Mesenchymal stem cell (in vitro differentiated cells and primary cell): ENCODE measurements at regions not wholly inside any gene's neighbourhood (a gene's known extent, or its start where the extent isn't known, plus 50 kb on each side); places are given as distances from the start of the nearest gene placed in this dataset.

Source experiments
- DNase-seq: peaks from one replicate; pipeline ENCODE4 v3.0.0-alpha.2; 2013
- H2AFZ ChIP-seq: one replicate; pipeline ENCODE4 v1.6.1; 2013; ENCODE audit warnings: low read depth, mild to moderate bottlenecking, control low read depth, inconsistent platforms, low read length, moderate library complexity
- H2AK5ac ChIP-seq: 2 replicates; pipeline ENCODE4 v1.6.1; 2013; ENCODE audit warnings: low read length, moderate library complexity, mild to moderate bottlenecking, inconsistent platforms; ENCODE audit not compliant: severe bottlenecking
- H2BK120ac ChIP-seq: one replicate; pipeline ENCODE4 v1.6.1; 2013; ENCODE audit warnings: low read depth, mild to moderate bottlenecking, inconsistent platforms, low read length, moderate library complexity
- H2BK12ac ChIP-seq, 2 experiments: one replicate each; pipeline ENCODE4 v1.6.1; 2013; ENCODE audit warnings: inconsistent platforms in 2 of 2, low read length in 2 of 2, mild to moderate bottlenecking in 2 of 2, moderate library complexity in 2 of 2, control low read depth in 1 of 2
- H2BK15ac ChIP-seq: one replicate; pipeline ENCODE4 v1.6.1; 2013; ENCODE audit warnings: mild to moderate bottlenecking, low read depth, inconsistent platforms; ENCODE audit not compliant: poor library complexity, severe bottlenecking
- H2BK5ac ChIP-seq: 2 replicates; pipeline ENCODE4 v1.6.1; 2013; ENCODE audit warnings: low read depth, mild to moderate bottlenecking, low read length, control low read depth, inconsistent platforms; ENCODE audit not compliant: poor library complexity, severe bottlenecking
- H3K14ac ChIP-seq, 2 experiments: one replicate each; pipeline ENCODE4 v1.6.1; 2013; ENCODE audit warnings: inconsistent platforms in 2 of 2, low read length in 2 of 2, control low read depth in 1 of 2, mild to moderate bottlenecking in 1 of 2, moderate library complexity in 1 of 2
- H3K18ac ChIP-seq, 2 experiments: one replicate each; pipeline ENCODE4 v1.6.1; 2013; ENCODE audit warnings: inconsistent platforms in 2 of 2, low read length in 2 of 2, control low read depth in 1 of 2, low read depth in 1 of 2, mild to moderate bottlenecking in 1 of 2
- H3K23ac ChIP-seq, 2 experiments: one replicate each; pipeline ENCODE4 v1.6.1; 2013; ENCODE audit warnings: inconsistent platforms in 2 of 2, low read length in 2 of 2, mild to moderate bottlenecking in 2 of 2, moderate library complexity in 2 of 2, control low read depth in 1 of 2
- H3K27ac ChIP-seq: 2 replicates; pipeline ENCODE4 v1.5.1; 2013; ENCODE audit warnings: mild to moderate bottlenecking, moderate library complexity, low read length, control low read depth, inconsistent platforms; ENCODE audit not compliant: poor library complexity, severe bottlenecking
- H3K27me3 ChIP-seq, 2 experiments: 2 replicates each; pipeline versions ENCODE4 v1.6.1 to v1.7.0; 2013; ENCODE audit warnings: low read length in 2 of 2, mild to moderate bottlenecking in 2 of 2, moderate library complexity in 2 of 2, control low read depth in 1 of 2, inconsistent platforms in 1 of 2; ENCODE audit not compliant: control insufficient read depth in 1 of 2, insufficient read depth in 1 of 2
- H3K36me3 ChIP-seq, 2 experiments: 2 replicates each; pipeline versions ENCODE4 v1.6.1 to v1.7.0; 2013; ENCODE audit warnings: low read length in 2 of 2, control low read depth in 1 of 2, inconsistent platforms in 1 of 2, low read depth in 1 of 2, mild to moderate bottlenecking in 1 of 2; ENCODE audit not compliant: insufficient read depth in 2 of 2, control insufficient read depth in 1 of 2
- H3K4ac ChIP-seq, 2 experiments: one replicate each; pipeline ENCODE4 v1.6.1; 2013; ENCODE audit warnings: inconsistent platforms in 2 of 2, low read length in 2 of 2, mild to moderate bottlenecking in 2 of 2, moderate library complexity in 2 of 2, control low read depth in 1 of 2, low read depth in 1 of 2
- H3K4me1 ChIP-seq: 2 replicates; pipeline ENCODE4 v1.6.1; 2013; ENCODE audit warnings: low read depth, low read length, control low read depth; ENCODE audit not compliant: control insufficient read depth, insufficient read depth
- H3K4me2 ChIP-seq: 2 replicates; pipeline ENCODE4 v1.6.1; 2013; ENCODE audit warnings: low read length, mild to moderate bottlenecking, inconsistent platforms; ENCODE audit not compliant: poor library complexity, severe bottlenecking
- H3K4me3 ChIP-seq, 2 experiments: 2 replicates each; pipeline versions ENCODE4 v1.5.1 to v1.7.0; 2013; ENCODE audit warnings: low read length in 2 of 2, mild to moderate bottlenecking in 2 of 2, control low read depth in 1 of 2, low read depth in 1 of 2; ENCODE audit not compliant: insufficient read depth in 1 of 2
- H3K79me1 ChIP-seq: replicated peaks from 2 replicates; pipeline ENCODE4 v1.6.1; 2013; ENCODE audit warnings: mild to moderate bottlenecking, control low read depth, low read length, inconsistent platforms; ENCODE audit not compliant: poor library complexity, severe bottlenecking
- H3K9ac ChIP-seq: 2 replicates; pipeline ENCODE4 v1.7.0; 2013; ENCODE audit warnings: mild to moderate bottlenecking, low read length, moderate library complexity
- H3K9me3 ChIP-seq: 2 replicates; pipeline ENCODE4 v1.7.0; 2013; ENCODE audit warnings: mild to moderate bottlenecking, low read length; ENCODE audit not compliant: control insufficient read depth
- H4K8ac ChIP-seq: one replicate; pipeline ENCODE4 v1.6.1; 2013; ENCODE audit warnings: inconsistent platforms, mild to moderate bottlenecking, low read length, moderate library complexity
- H4K91ac ChIP-seq: one replicate; pipeline ENCODE4 v1.6.1; 2013; ENCODE audit warnings: mild to moderate bottlenecking, low read length, inconsistent platforms
- WGBS: methylation state at CpG from one replicate; pipeline ENCODE4 v1.1.7; 2013; ENCODE audit warnings: mixed read lengths; 5-methylcytosine and 5-hydroxymethylcytosine counted together

GRCh38 chr4:152243896-152244595 is 291.8 kb downstream of the FBXW7 start:
- Histone ChIP-seq H4K8ac (peak overlapping the region; percentile 55), H4K91ac (peak overlapping the region; percentile 81), H3K79me1 (no peaks in the 10 kb centered on the region), H2BK15ac (peak overlapping the region; percentile 85), H2BK12ac (peak overlapping the region; percentile 45 to 49), H3K4me1 (no peaks in the 10 kb centered on the region), H3K14ac (peak overlapping the region in 1 of 2 experiments; percentile 72), H3K4ac (peak overlapping the region in 1 of 2 experiments; percentile 44), H2BK120ac (no peak overlapping the region), H3K18ac (peak overlapping the region; percentile 1 to 60), H2BK5ac (no peak overlapping the region), H3K27ac (no peak overlapping the region), H3K9ac (peak overlapping the region; percentile 60), H2AFZ (no peak overlapping the region), H3K23ac (no peak overlapping the region), H3K36me3 (no peaks in the 10 kb centered on the region), H3K4me3 (no peak overlapping the region), H3K27me3 (no peaks in the 10 kb centered on the region), H3K9me3 (no peaks in the 10 kb centered on the region), H3K4me2 (no peak overlapping the region), H2AK5ac (no peak overlapping the region)
- peak; percentile 81 for DNase-seq
- 54% methylated on average over 10 of the region's 11 CpGs for WGBS

- Histone ChIP-seq H3K23ac (no peak overlapping the region), H3K27ac (no peak overlapping the region), H3K4me3 (no peak overlapping the region), H3K36me3 (no peaks in the 10 kb centered on the region), H3K14ac (no peak overlapping the region), H2AK5ac (no peak overlapping the region), H2BK15ac (no peak overlapping the region), H4K91ac (no peak overlapping the region), H3K79me1 (no peaks in the 10 kb centered on the region), H2BK12ac (no peak overlapping the region), H2BK5ac (no peak overlapping the region), H4K8ac (no peak overlapping the region), H3K4ac (peak overlapping the region in 1 of 2 experiments; percentile 45), H3K9ac (peak overlapping the region; percentile 60), H2AFZ (no peak overlapping the region), H3K4me1 (no peaks in the 10 kb centered on the region), H2BK120ac (no peak overlapping the region), H3K4me2 (no peak overlapping the region), H3K9me3 (no peaks in the 10 kb centered on the region), H3K27me3 (no peaks in the 10 kb centered on the region), H3K18ac (peak overlapping the region in 1 of 2 experiments; percentile 34)
- WGBS, result 92% methylated on average over 1 of the region's 2 CpGs
- DNase-seq, result no peak
These were observed 292.7 kb downstream of the FBXW7 start for GRCh38 chr4:152243206-152243605.

- Histone ChIP-seq H3K9me3 (no peaks in the 10 kb centered on the region), H2BK5ac (no peak overlapping the region), H3K18ac (no peak overlapping the region), H3K4me3 (no peak overlapping the region), H2BK12ac (no peak overlapping the region), H3K27me3 (no peaks in the 10 kb centered on the region), H2AFZ (no peak overlapping the region), H3K4ac (no peak overlapping the region), H4K8ac (no peak overlapping the region), H4K91ac (no peak overlapping the region), H3K4me2 (no peak overlapping the region), H2BK120ac (no peak overlapping the region), H3K27ac (no peak overlapping the region), H3K14ac (no peak overlapping the region), H3K36me3 (no peaks in the 10 kb centered on the region), H3K79me1 (no peaks in the 10 kb centered on the region), H2AK5ac (no peak overlapping the region), H2BK15ac (no peak overlapping the region), H3K4me1 (no peaks in the 10 kb centered on the region), H3K9ac (no peak overlapping the region), H3K23ac (no peak overlapping the region)
- 100% methylated on average over 1 of the region's 1 CpG for WGBS
- no peak for DNase-seq
These were observed 295.7 kb downstream of the FBXW7 start for GRCh38 chr4:152240232-152240631.

GRCh38 chr4:152239216-152239615 is 296.7 kb downstream of the FBXW7 start:
- no peak overlapping the region for H3K4me2 ChIP-seq
- no peak overlapping the region for H2AK5ac ChIP-seq
- no peak overlapping the region for H2BK15ac ChIP-seq
- no peak overlapping the region for H4K91ac ChIP-seq
- H3K9me3 ChIP-seq, result no peaks in the 10 kb centered on the region
- H2BK12ac ChIP-seq, result no peak overlapping the region
- no peak for DNase-seq
- no peak overlapping the region for H3K4me3 ChIP-seq
- no peak overlapping the region for H2BK5ac ChIP-seq
- H3K4me1 ChIP-seq, result no peaks in the 10 kb centered on the region
- H4K8ac ChIP-seq, result no peak overlapping the region
- H2BK120ac ChIP-seq, result no peak overlapping the region
- H3K36me3 ChIP-seq, result no peaks in the 10 kb centered on the region
- no peaks in the 10 kb centered on the region for H3K27me3 ChIP-seq
- no peak overlapping the region for H3K4ac ChIP-seq
- peak overlapping the region; percentile 11 for H2AFZ ChIP-seq
- no peaks in the 10 kb centered on the region for H3K79me1 ChIP-seq
- H3K23ac ChIP-seq, result no peak overlapping the region
- H3K27ac ChIP-seq, result no peak overlapping the region
- no peak overlapping the region for H3K14ac ChIP-seq
- no peak overlapping the region for H3K18ac ChIP-seq
- no peak overlapping the region for H3K9ac ChIP-seq
